DND-41 (cell line): ENCODE measurements at regions not wholly inside any gene's neighbourhood (a gene's known extent, or its start where the extent isn't known, plus 50 kb on each side); places are given as distances from the start of the nearest gene placed in this dataset.

ENCODE experiments used
- CTCF ChIP-seq: IDR thresholded peaks from 2 replicates; pipeline ENCODE4 v1.5.1; 2012; ENCODE audit warnings: borderline replicate concordance, low read length, moderate library complexity, mild to moderate bottlenecking; ENCODE audit not compliant: poor library complexity, severe bottlenecking; ENCODE audit errors: extremely low read depth
- EZH2 ChIP-seq: IDR thresholded peaks from 3 replicates; pipeline ENCODE4 v1.6.1; 2012; ENCODE audit warnings: borderline replicate concordance, low read depth, mild to moderate bottlenecking, moderate library complexity, low read length, inconsistent platforms; ENCODE audit not compliant: severe bottlenecking

DNA sequence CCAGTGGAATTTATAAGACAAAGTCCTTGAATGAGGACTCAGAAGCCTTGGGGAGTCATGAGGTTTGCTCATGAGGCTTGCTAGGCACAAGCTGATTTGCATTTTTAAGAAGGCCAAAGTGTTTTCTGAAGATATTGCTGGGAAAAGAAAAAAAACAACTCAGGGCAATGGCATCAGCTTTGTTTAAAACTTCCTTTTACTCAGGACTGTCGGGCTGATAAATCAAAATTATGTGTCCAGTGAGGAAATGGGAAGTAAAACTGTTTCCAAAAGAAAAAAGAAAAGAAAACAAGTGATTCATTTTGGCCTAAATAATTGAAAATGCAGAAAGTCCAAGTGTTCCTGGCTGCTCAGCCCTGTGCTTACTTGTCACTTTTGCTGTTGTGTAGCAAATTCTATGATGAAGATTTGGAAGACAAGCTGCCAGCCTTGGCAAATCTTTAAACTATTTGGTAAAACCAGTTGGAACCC, 282.4 kb downstream of the HLX start:
- TF ChIP-seq CTCF, result no peak
- TF ChIP-seq EZH2, result no peak
